ENCODE measurements at regions not wholly inside any gene's neighbourhood (a gene's known extent, or its start where the extent isn't known, plus 50 kb on each side); places are given as distances from the start of the nearest gene placed in this dataset.

GRCh38 chr4:107348188-107349050 lies 312.3 kb upstream of the DKK2 start:
- TF ChIP-seq ZNF24 (IDR thresholded peaks at IDR 0.05) = no peak
- no peak for TF ChIP-seq CHD1 (IDR thresholded peaks at IDR 0.05; ENCODE audit: low read depth, low read length)
- no peak for TF ChIP-seq STAT1 (conservative IDR thresholded peaks at IDR 0.05)
- TF ChIP-seq, protein P1, sequence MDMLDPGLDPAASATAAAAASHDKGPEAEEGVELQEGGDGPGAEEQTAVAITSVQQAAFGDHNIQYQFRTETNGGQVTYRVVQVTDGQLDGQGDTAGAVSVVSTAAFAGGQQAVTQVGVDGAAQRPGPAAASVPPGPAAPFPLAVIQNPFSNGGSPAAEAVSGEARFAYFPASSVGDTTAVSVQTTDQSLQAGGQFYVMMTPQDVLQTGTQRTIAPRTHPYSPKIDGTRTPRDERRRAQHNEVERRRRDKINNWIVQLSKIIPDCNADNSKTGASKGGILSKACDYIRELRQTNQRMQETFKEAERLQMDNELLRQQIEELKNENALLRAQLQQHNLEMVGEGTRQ (IDR thresholded peaks at IDR 0.05; ENCODE audit: borderline replicate concordance, low read depth, low read length) = no peak
- TF ChIP-seq, protein P2, sequence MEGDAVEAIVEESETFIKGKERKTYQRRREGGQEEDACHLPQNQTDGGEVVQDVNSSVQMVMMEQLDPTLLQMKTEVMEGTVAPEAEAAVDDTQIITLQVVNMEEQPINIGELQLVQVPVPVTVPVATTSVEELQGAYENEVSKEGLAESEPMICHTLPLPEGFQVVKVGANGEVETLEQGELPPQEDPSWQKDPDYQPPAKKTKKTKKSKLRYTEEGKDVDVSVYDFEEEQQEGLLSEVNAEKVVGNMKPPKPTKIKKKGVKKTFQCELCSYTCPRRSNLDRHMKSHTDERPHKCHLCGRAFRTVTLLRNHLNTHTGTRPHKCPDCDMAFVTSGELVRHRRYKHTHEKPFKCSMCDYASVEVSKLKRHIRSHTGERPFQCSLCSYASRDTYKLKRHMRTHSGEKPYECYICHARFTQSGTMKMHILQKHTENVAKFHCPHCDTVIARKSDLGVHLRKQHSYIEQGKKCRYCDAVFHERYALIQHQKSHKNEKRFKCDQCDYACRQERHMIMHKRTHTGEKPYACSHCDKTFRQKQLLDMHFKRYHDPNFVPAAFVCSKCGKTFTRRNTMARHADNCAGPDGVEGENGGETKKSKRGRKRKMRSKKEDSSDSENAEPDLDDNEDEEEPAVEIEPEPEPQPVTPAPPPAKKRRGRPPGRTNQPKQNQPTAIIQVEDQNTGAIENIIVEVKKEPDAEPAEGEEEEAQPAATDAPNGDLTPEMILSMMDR (IDR thresholded peaks at IDR 0.05 in 2 of 3, conservative IDR thresholded peaks at IDR 0.05 in 1 of 3; ENCODE audit: control insufficient read depth in 2 of 3, extremely low read depth in 1 of 3, insufficient read depth in 1 of 3, low read depth in 3 of 3, low read length in 3 of 3) = no peak
- no peak for TF ChIP-seq MYC (IDR thresholded peaks at IDR 0.05; ENCODE audit: insufficient read depth, insufficient read length, insufficient replicate concordance, low read length, severe bottlenecking)
- TF ChIP-seq PRDM15 (CRISPR knock-in tag; IDR thresholded peaks at IDR 0.05) = no peak
- no peak for TF ChIP-seq SIX5 (IDR thresholded peaks at IDR 0.05; ENCODE audit: low read depth, low read length, severe bottlenecking)
- TF ChIP-seq EED (IDR thresholded peaks at IDR 0.05; ENCODE audit: low read depth) = no peak
- no peak for TF ChIP-seq GATAD2B (conservative IDR thresholded peaks at IDR 0.05; ENCODE audit: low read depth)
- no peak for TF ChIP-seq FOXK2 (IDR thresholded peaks at IDR 0.05)
- no peak for TF ChIP-seq KDM1A (IDR thresholded peaks at IDR 0.05; ENCODE audit: borderline replicate concordance)
- TF ChIP-seq BCL3 (IDR thresholded peaks at IDR 0.05; ENCODE audit: borderline replicate concordance, insufficient read depth, low read depth, low read length, poor library complexity, severe bottlenecking) = no peak
- TF ChIP-seq TBL1XR1 (IDR thresholded peaks at IDR 0.05; ENCODE audit: low read depth, low read length) = no peak
- H3K27ac ChIP-seq (ENCODE audit: control insufficient read depth, insufficient read depth) = no peak overlapping the region
- POLR2A ChIA-PET = no interaction called here
- CTCF ChIA-PET = no interaction called here
- H2AFZ ChIP-seq (ENCODE audit: control insufficient read depth, low read depth, low read length) = no peak overlapping the region
- no peaks in the 10 kb centered on the region for H4K20me1 ChIP-seq (ENCODE audit: control insufficient read depth, insufficient read depth)
- SMC1A ChIA-PET (ENCODE audit: uncharacterized antibody, unreplicated experiment) = no interaction called here
- 32% methylated on average over 6 of the region's 6 CpGs for WGBS (ENCODE audit: insufficient coverage, insufficient replicate concordance, low lambda C conversion rate, missing lambda C conversion rate)
- H3K27me3 ChIP-seq (replicated peaks in 1 of 2; ENCODE audit: control insufficient read depth in 2 of 2, insufficient read depth in 2 of 2, low read length in 1 of 2) = no peaks in the 10 kb centered on the region
- BruUV-seq (replicated peaks) = no TSS peak
- intact Hi-C loops (cut with micrococcal nuclease; ENCODE audit: unreplicated experiment) = no loop called here
- H3K36me3 ChIP-seq (ENCODE audit: control insufficient read depth in 2 of 2, insufficient read depth in 2 of 2, low read length in 1 of 2) = no peaks in the 10 kb centered on the region
- no peak for FAIRE-seq
- H3K9me3 ChIP-seq (replicated peaks; ENCODE audit: control insufficient read depth, insufficient read depth, low read length) = no peaks in the 10 kb centered on the region
- no peaks in the 10 kb centered on the region for H3K4me1 ChIP-seq (ENCODE audit: control insufficient read depth, insufficient read depth, low read length)
- in situ Hi-C loops (cut with MboI) = no loop called here
- H3K9ac ChIP-seq (ENCODE audit: control insufficient read depth, insufficient read depth, low read length) = no peak overlapping the region
- no peak overlapping the region for H3K4me3 ChIP-seq
- H3K79me2 ChIP-seq (ENCODE audit: control insufficient read depth, insufficient read depth, low read length) = no peaks in the 10 kb centered on the region
- DNase-seq (ENCODE audit: low read depth, low spot score) = no peak
- ATAC-seq = no peak
- H3K4me2 ChIP-seq (ENCODE audit: control insufficient read depth, insufficient read depth) = no peak overlapping the region
- RAD21 ChIA-PET (ENCODE audit: unreplicated experiment) = no interaction called here
